ENCODE measurements at regions not wholly inside any gene's neighbourhood (a gene's known extent, or its start where the extent isn't known, plus 50 kb on each side); places are given as distances from the start of the nearest gene placed in this dataset.

DNA sequence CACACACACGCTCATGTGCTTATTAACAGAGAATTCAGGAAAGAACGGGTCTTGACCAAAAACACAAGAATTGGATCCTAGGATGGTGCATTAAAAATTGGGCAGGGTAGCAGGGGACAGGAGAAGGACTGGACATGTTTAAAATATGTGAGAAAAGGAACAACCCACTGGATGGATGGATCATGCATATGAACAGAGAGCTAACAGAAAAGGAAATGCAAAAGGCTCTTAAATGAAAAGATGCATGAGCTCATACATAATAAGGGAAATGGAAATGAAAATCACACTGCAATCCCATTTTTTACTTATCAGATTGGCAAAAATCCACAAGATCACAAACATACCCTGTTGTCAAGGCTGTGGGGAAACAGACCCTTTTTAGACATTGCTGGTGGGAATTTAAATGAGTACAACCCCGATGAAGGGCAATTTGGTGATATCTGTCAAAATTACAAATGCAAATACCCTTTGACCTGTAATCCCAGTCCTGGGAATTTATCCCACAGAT, 440.6 kb upstream of the SLC14A2 start:
- TF ChIP-seq, protein P1, sequence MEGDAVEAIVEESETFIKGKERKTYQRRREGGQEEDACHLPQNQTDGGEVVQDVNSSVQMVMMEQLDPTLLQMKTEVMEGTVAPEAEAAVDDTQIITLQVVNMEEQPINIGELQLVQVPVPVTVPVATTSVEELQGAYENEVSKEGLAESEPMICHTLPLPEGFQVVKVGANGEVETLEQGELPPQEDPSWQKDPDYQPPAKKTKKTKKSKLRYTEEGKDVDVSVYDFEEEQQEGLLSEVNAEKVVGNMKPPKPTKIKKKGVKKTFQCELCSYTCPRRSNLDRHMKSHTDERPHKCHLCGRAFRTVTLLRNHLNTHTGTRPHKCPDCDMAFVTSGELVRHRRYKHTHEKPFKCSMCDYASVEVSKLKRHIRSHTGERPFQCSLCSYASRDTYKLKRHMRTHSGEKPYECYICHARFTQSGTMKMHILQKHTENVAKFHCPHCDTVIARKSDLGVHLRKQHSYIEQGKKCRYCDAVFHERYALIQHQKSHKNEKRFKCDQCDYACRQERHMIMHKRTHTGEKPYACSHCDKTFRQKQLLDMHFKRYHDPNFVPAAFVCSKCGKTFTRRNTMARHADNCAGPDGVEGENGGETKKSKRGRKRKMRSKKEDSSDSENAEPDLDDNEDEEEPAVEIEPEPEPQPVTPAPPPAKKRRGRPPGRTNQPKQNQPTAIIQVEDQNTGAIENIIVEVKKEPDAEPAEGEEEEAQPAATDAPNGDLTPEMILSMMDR (IDR thresholded peaks at IDR 0.05 in 8 of 11, conservative IDR thresholded peaks at IDR 0.05 in 3 of 11) = no peak
- no peak for TF ChIP-seq POLR2A (IDR thresholded peaks at IDR 0.05)
